HepG2 (cell line): ENCODE measurements at regions not wholly inside any gene's neighbourhood (a gene's known extent, or its start where the extent isn't known, plus 50 kb on each side); places are given as distances from the start of the nearest gene placed in this dataset. TPM values are rescaled to one million over a fixed set of nuclear protein-coding genes. Genes with fewer than 3 reads are reported as not detected.

Experiments used
- HES4 ChIP-seq: sonication (generic); formaldehyde crosslinking; IDR thresholded peaks from 2 replicates; pipeline ENCODE4 v1.9.0; 2021; ENCODE audit warnings: mild to moderate bottlenecking, missing genetic modification reagents, borderline replicate concordance
- ZNF75D ChIP-seq: sonication (generic); formaldehyde crosslinking; IDR thresholded peaks from 2 replicates; pipeline ENCODE4 v1.8.1; 2023; ENCODE audit warnings: missing genetic modification reagents, mild to moderate bottlenecking, borderline replicate concordance
- ZSCAN20 ChIP-seq: sonication (generic); formaldehyde crosslinking; IDR thresholded peaks from 2 replicates; pipeline ENCODE4 v1.4.0; 2020; ENCODE audit warnings: missing genetic modification reagents, mild to moderate bottlenecking, borderline replicate concordance
- microRNA counts: library from miRNA; unstranded; fragments of <30 nt; microRNA quantifications from one replicate; lab custom pipeline; 2015
- microRNA-seq: library from miRNA; unstranded; fragments of <30 nt; microRNA quantifications from one replicate; pipeline ENCODE4, GENCODE V29; 2020
- small RNA-seq, 3 experiments: library from RNA; depleted of rRNA; stranded (forward); fragments of <200 nt; gene quantifications; one replicate each; pipeline ENCODE3, GENCODE V24; 2012; ENCODE audit warnings: low read depth in 2 of 3, low replicate concordance in 1 of 3; ENCODE audit not compliant: insufficient read length in 3 of 3, insufficient read depth in 2 of 3

GRCh38 chr6:155505608-155505989, 50.0 kb upstream of the NOX3 start (continued):
- TF ChIP-seq ZNF75D (CRISPR knock-in tag): no peak
- no peak for TF ChIP-seq HES4 (CRISPR knock-in tag)
- no peak for TF ChIP-seq ZSCAN20
- TF ChIP-seq, all 625 proteins: peak for 0

MicroRNAs encoded in the stretch of these regions (microRNA counts, 767-probe panel; counts per million panel counts)
- microRNA hsa-miR-1202 (lab: Ali Mortazavi, UCI): not detected

Small RNA genes lying in the stretch of these regions (microRNA-seq; reads per million reads assigned to microRNA genes)
- gene MIR1202: not detected

Small RNA genes lying in the stretch of these regions (small RNA-seq; reads per million reads assigned to genes)
- gene MIR1202 (0 reads per million in 3 experiments), gene RNU7-152P (0 reads per million in 3 experiments), gene SNORD28B (0 reads per million in 3 experiments)
